ENCODE measurements at regions not wholly inside any gene's neighbourhood (a gene's known extent, or its start where the extent isn't known, plus 50 kb on each side); places are given as distances from the start of the nearest gene placed in this dataset.
"Not testable (repeated sequence)": the region's sequence is repeated elsewhere in the genome, so short reads cannot be mapped to it uniquely, and the experiment has no call there.

GRCh38 chr7:29685651-29686271, 120.5 kb upstream of the WIPF3 start:
- not testable (repeated sequence) for TF ChIP-seq CTCF, POLR2A (IDR thresholded peaks at IDR 0.05)
